ENCODE measurements at regions not wholly inside any gene's neighbourhood (a gene's known extent, or its start where the extent isn't known, plus 50 kb on each side); places are given as distances from the start of the nearest gene placed in this dataset.

DNA sequence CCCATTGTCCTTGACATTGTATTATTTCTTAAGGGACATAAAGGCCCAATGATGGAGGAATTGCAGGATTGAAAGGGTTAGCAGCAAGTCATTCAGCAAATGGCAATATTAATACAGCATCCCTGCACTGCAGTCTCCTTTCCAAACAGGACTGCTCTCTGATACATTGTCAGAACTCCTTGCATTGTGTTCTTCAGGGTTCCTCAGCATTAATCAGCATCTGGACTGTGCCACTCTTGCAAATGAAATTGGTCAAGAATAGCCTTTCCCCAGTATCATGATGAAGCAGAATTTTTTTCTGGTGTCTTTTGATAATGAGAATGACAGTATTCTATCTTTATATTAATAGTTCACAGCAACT is 272.6 kb upstream of the HAND2 start:
- H3K36me3 Mint-ChIP-seq = no peaks in the 10 kb centered on the region
- no peaks in the 10 kb centered on the region for H3K27me3 Mint-ChIP-seq
- peaks cover 0 to 3% (median 0%) of the 10 kb centered on the region in 3 donors for H3K9me3 Mint-ChIP-seq
- no peak overlapping the region for H3K27ac Mint-ChIP-seq
- H3K4me1 Mint-ChIP-seq = no peaks in the 10 kb centered on the region
- no peak overlapping the region for H3K4me3 Mint-ChIP-seq

DNA sequence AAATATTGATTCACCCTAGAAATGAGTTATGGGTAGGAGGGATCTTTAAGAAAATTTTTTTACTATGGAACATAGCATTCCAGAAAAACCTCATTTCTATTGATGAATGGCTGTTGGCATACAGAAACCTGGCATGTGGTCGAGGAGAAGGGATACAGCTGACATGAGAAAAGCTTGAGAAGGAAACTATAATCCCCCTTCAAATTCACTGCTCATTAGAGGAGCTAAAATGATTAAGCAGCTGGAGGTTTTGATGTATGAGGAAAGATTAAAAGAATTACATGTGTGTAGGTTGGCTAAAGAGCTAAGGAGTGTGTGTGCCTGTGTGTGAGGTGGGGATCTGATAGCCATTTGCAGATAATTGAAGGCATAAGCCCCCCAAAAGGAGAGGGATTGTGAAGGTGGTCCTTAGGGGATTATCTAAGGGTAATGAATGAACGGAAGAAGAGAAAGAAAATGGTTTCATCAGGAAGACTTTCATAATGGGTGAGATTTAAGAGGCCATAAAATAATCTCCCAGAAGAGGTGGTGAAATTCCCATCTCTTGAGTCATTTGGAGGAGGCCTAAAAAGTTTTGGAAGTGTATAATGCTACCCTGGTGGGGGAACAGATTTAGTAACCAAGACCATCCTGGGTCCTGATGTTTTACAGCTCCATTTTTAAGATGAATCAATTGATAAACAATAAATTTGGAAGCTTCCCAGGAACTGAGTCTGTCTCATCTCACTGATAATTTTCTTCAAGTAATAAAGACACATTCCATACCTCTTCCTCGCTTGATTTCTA is 272.0 kb upstream of the HAND2 start:
- Mint-ChIP-seq H3K4me3 (no peak overlapping the region), H3K27ac (no peak overlapping the region), H3K9me3 (peaks cover 0 to 3% (median 0%) of the 10 kb centered on the region in 3 donors), H3K36me3 (no peaks in the 10 kb centered on the region), H3K27me3 (no peaks in the 10 kb centered on the region), H3K4me1 (no peaks in the 10 kb centered on the region)

- Mint-ChIP-seq H3K4me1 (no peaks in the 10 kb centered on the region), H3K27ac (no peak overlapping the region), H3K27me3 (no peaks in the 10 kb centered on the region), H3K4me3 (no peak overlapping the region), H3K36me3 (no peaks in the 10 kb centered on the region), H3K9me3 (peaks cover 0 to 3% (median 2%) of the 10 kb centered on the region in 3 donors)
Measured at GRCh38 chr4:173801361-173801760, 271.3 kb upstream of the HAND2 start.

- no peaks in the 10 kb centered on the region for H3K4me1 Mint-ChIP-seq
- no peaks in the 10 kb centered on the region for H3K36me3 Mint-ChIP-seq
- peaks cover 0 to 3% (median 2%) of the 10 kb centered on the region in 3 donors for H3K9me3 Mint-ChIP-seq
- H3K4me3 Mint-ChIP-seq = no peak overlapping the region
- no peaks in the 10 kb centered on the region for H3K27me3 Mint-ChIP-seq
- H3K27ac Mint-ChIP-seq = no peak overlapping the region
Measured at GRCh38 chr4:173797296-173797695, 267.3 kb upstream of the HAND2 start.

GRCh38 chr4:173794662-173795061 is 264.6 kb upstream of the HAND2 start:
- Mint-ChIP-seq H3K4me1 (no peaks in the 10 kb centered on the region), H3K27me3 (no peaks in the 10 kb centered on the region), H3K27ac (no peak overlapping the region), H3K36me3 (no peaks in the 10 kb centered on the region), H3K9me3 (peaks cover 0 to 4% (median 4%) of the 10 kb centered on the region in 3 donors), H3K4me3 (no peak overlapping the region)

DNA sequence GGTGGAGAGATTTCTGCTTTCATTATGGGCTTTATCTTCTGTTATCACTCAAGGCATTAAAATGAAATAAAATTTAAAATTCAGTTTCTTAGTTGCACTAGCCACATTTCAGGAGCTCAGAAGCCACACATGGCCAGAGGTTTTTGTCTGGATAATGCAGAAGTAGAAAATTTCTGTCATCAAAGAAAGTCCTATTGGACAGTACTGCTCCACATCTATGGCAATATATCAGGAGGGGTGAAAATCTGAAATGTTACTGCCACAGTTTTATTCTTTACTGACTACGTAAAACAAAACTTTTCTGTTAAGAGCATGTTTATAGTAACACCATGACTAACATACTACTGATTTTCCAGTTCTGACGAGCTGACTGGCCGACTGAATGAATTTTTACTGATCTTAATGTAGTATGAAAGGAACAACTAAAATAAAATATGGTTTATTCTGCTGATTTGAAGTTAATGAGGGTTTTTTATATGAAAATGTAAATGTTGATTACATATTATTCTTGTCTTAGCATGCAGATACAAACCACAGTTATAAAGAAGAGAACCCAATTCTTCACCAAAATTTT is 264.0 kb upstream of the HAND2 start:
- Mint-ChIP-seq H3K27ac (no peak overlapping the region), H3K27me3 (no peaks in the 10 kb centered on the region), H3K4me3 (no peak overlapping the region), H3K9me3 (peaks cover 0 to 5% (median 4%) of the 10 kb centered on the region in 3 donors), H3K36me3 (no peaks in the 10 kb centered on the region), H3K4me1 (no peaks in the 10 kb centered on the region)

DNA sequence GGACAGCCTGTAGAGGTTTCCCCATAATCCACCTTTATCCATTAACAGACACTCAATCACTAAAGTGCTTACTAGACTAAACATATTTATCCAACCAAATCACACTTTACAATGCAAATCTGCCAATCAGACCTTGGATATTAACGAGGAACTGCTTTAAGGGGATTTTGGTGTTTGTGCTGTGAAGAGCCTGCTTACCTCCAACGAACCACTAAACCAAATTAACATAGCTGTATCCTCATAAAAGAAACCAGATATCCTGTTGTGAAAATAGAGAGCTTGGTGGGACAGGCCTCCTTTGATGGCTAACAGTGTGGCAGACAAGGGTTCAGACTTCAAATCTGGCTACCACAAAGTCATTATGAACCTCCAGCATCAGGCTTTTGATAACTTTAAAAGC is 252.6 kb upstream of the HAND2 start:
- no peaks in the 10 kb centered on the region for H3K27me3 Mint-ChIP-seq
- H3K4me3 Mint-ChIP-seq = no peak overlapping the region
- no peaks in the 10 kb centered on the region for H3K36me3 Mint-ChIP-seq
- H3K4me1 Mint-ChIP-seq = no peaks in the 10 kb centered on the region
- no peak overlapping the region for H3K27ac Mint-ChIP-seq
- peaks cover 0 to 1% (median 0%) of the 10 kb centered on the region in 3 donors for H3K9me3 Mint-ChIP-seq

GRCh38 chr4:173777921-173778320 is 247.9 kb upstream of the HAND2 start:
- H3K27me3 Mint-ChIP-seq = no peaks in the 10 kb centered on the region
- H3K4me1 Mint-ChIP-seq = no peaks in the 10 kb centered on the region
- H3K9me3 Mint-ChIP-seq = peaks cover 3 to 12% (median 4%) of the 10 kb centered on the region in 3 donors
- no peaks in the 10 kb centered on the region for H3K36me3 Mint-ChIP-seq
- no peak overlapping the region for H3K4me3 Mint-ChIP-seq
- H3K27ac Mint-ChIP-seq = no peak overlapping the region

DNA sequence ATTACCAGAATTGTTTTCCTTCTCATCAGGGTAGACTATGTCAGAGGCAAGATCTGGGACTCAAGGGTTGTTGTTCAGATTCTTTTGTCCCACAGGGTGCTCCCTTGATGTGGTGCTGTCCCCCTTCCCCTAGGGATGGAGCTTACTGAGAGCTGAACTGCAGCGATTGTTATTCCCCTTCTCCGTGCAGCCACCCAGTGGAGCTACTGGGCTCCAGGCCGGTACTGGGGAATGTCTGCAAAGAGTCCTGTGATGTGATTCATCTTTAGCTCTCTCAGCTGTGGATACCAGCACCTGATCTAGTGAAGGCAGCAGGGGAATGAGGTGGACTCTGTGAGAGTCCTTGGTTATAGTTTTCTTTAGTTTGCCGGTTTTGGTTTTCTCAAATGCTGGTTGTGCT is 247.4 kb upstream of the HAND2 start:
- Mint-ChIP-seq H3K4me3 (no peak overlapping the region), H3K27ac (no peak overlapping the region), H3K4me1 (no peaks in the 10 kb centered on the region), H3K27me3 (no peaks in the 10 kb centered on the region), H3K9me3 (peaks cover 2 to 12% (median 3%) of the 10 kb centered on the region in 3 donors), H3K36me3 (no peaks in the 10 kb centered on the region)

- Mint-ChIP-seq H3K27ac (no peak overlapping the region), H3K9me3 (peaks cover 0 to 7% (median 0%) of the 10 kb centered on the region in 3 donors), H3K4me3 (no peak overlapping the region), H3K36me3 (no peaks in the 10 kb centered on the region), H3K27me3 (peaks cover 2% of the 10 kb centered on the region), H3K4me1 (no peaks in the 10 kb centered on the region)
Measured at GRCh38 chr4:173769568-173769967, 239.5 kb upstream of the HAND2 start.

GRCh38 chr4:173767650-173768049 is 237.6 kb upstream of the HAND2 start:
- Mint-ChIP-seq H3K27ac (no peak overlapping the region), H3K27me3 (peaks cover 2% of the 10 kb centered on the region), H3K9me3 (peaks cover 0 to 7% (median 0%) of the 10 kb centered on the region in 3 donors), H3K4me3 (no peak overlapping the region), H3K4me1 (no peaks in the 10 kb centered on the region), H3K36me3 (no peaks in the 10 kb centered on the region)

DNA sequence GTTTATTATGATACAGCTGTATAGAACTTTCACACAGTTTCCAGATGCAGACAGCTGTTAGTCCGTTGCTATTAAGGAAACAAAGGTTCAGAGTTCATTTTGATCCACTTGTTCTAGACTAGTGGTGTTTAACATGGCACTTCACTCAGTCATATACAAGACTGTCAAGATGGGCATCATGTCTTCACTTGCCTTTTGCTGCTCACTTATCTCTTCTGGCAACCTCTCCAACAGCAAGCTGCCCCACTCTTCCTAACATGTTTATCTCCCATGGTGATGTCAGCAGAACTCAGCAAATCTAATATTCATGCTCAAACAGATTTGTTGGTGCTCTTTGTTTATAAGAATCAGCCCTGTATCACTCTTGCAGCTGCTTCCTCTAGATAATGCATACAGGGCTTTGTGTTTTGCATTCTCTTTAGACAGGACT is 236.2 kb upstream of the HAND2 start:
- Mint-ChIP-seq H3K9me3 (peaks cover 0 to 5% (median 0%) of the 10 kb centered on the region in 3 donors), H3K27me3 (peaks cover 2% of the 10 kb centered on the region), H3K4me1 (no peaks in the 10 kb centered on the region), H3K4me3 (no peak overlapping the region), H3K36me3 (no peaks in the 10 kb centered on the region), H3K27ac (no peak overlapping the region)

- Mint-ChIP-seq H3K9me3 (peaks cover 0 to 5% (median 0%) of the 10 kb centered on the region in 3 donors), H3K36me3 (no peaks in the 10 kb centered on the region), H3K4me3 (no peak overlapping the region), H3K4me1 (no peaks in the 10 kb centered on the region), H3K27ac (no peak overlapping the region), H3K27me3 (peaks cover 2% of the 10 kb centered on the region)
Measured at GRCh38 chr4:173765751-173766150, 235.7 kb upstream of the HAND2 start.

GRCh38 chr4:173763389-173763788 is 233.4 kb upstream of the HAND2 start:
- H3K9me3 Mint-ChIP-seq = no peaks in the 10 kb centered on the region
- H3K4me3 Mint-ChIP-seq = no peak overlapping the region
- no peaks in the 10 kb centered on the region for H3K36me3 Mint-ChIP-seq
- no peaks in the 10 kb centered on the region for H3K4me1 Mint-ChIP-seq
- H3K27me3 Mint-ChIP-seq = no peaks in the 10 kb centered on the region
- H3K27ac Mint-ChIP-seq = no peak overlapping the region

DNA sequence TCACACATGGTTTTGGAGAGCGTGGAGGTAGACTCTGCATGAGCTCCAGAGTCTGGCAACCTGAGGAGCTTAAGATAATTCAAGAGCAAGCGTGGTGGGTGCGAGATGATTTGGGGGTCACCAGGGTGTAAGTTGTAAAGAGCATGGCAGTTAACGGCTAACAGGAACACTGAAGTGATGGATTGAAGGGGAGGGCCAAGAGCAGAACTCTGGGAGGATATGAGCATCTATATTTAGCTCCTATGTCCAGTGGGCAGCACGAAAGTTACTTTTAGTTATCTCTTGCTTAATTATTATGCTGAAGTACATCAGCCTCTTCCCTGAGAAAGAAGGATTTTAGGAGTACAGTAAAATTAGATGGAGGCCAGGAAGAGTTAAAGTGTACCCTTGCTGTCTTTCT is 231.9 kb upstream of the HAND2 start:
- no peaks in the 10 kb centered on the region for H3K9me3 Mint-ChIP-seq
- H3K36me3 Mint-ChIP-seq = no peaks in the 10 kb centered on the region
- H3K27me3 Mint-ChIP-seq = no peaks in the 10 kb centered on the region
- H3K4me1 Mint-ChIP-seq = no peaks in the 10 kb centered on the region
- no peak overlapping the region for H3K4me3 Mint-ChIP-seq
- no peak overlapping the region for H3K27ac Mint-ChIP-seq

- Mint-ChIP-seq H3K9me3 (no peaks in the 10 kb centered on the region), H3K27ac (no peak overlapping the region)
Measured at GRCh38 chr4:173761236-173761635, 231.2 kb upstream of the HAND2 start.

More at GRCh38 chr4:173761236-173761635, 231.2 kb upstream of the HAND2 start:
- Mint-ChIP-seq H3K27me3 (no peaks in the 10 kb centered on the region), H3K4me1 (no peaks in the 10 kb centered on the region), H3K4me3 (no peak overlapping the region), H3K36me3 (no peaks in the 10 kb centered on the region)

Measured in IgD-negative memory B cell (primary cell).